DND-41 (cell line): ENCODE measurements at regions not wholly inside any gene's neighbourhood (a gene's known extent, or its start where the extent isn't known, plus 50 kb on each side); places are given as distances from the start of the nearest gene placed in this dataset.

Experiments used
- EZH2 ChIP-seq: IDR thresholded peaks from 3 replicates; pipeline ENCODE4 v1.6.1; 2012; ENCODE audit warnings: borderline replicate concordance, low read depth, mild to moderate bottlenecking, moderate library complexity, low read length, inconsistent platforms; ENCODE audit not compliant: severe bottlenecking
- TF ChIP-seq, protein P1 (sequence below): IDR thresholded peaks from 2 replicates; pipeline ENCODE4 v1.5.1; 2012; ENCODE audit warnings: borderline replicate concordance, low read length, moderate library complexity, mild to moderate bottlenecking; ENCODE audit not compliant: poor library complexity, severe bottlenecking; ENCODE audit errors: extremely low read depth

- TF ChIP-seq, protein P1, sequence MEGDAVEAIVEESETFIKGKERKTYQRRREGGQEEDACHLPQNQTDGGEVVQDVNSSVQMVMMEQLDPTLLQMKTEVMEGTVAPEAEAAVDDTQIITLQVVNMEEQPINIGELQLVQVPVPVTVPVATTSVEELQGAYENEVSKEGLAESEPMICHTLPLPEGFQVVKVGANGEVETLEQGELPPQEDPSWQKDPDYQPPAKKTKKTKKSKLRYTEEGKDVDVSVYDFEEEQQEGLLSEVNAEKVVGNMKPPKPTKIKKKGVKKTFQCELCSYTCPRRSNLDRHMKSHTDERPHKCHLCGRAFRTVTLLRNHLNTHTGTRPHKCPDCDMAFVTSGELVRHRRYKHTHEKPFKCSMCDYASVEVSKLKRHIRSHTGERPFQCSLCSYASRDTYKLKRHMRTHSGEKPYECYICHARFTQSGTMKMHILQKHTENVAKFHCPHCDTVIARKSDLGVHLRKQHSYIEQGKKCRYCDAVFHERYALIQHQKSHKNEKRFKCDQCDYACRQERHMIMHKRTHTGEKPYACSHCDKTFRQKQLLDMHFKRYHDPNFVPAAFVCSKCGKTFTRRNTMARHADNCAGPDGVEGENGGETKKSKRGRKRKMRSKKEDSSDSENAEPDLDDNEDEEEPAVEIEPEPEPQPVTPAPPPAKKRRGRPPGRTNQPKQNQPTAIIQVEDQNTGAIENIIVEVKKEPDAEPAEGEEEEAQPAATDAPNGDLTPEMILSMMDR = no peak
- no peak for TF ChIP-seq EZH2
Measured at GRCh38 chr5:67986761-67987160, 228.8 kb upstream of the PIK3R1 start.
